ENCODE measurements at regions not wholly inside any gene's neighbourhood (a gene's known extent, or its start where the extent isn't known, plus 50 kb on each side); places are given as distances from the start of the nearest gene placed in this dataset.
A peak's percentile ranks its signal among the peaks of the same experiment; 100 is the strongest.
"Not testable (repeated sequence)": the region's sequence is repeated elsewhere in the genome, so short reads cannot be mapped to it uniquely, and the experiment has no call there.

- no peak for DNase-seq
These were observed 233.0 kb upstream of the MAD2L1 start for GRCh38 chr4:120299631-120300030.

DNA sequence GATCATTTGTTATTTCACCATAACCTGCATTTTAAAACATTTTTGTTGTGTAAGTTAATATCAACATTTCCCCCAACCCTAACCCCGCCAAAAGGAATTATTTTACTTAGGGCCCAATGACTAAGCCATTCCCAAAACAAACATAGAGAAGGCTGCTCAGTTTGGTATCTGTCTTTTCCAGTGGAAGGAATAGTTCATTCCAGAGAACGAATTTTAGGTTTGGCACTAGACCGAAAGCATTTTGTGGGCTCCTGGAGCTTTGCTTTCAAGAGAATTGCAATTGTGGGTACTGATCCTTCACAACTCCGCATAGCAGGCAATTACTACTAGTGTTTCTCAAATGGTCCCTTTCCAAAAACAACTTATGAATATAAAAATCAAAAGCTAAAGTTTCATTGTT lies 226.7 kb upstream of the MAD2L1 start:
- DNase-seq = no peak

DNA sequence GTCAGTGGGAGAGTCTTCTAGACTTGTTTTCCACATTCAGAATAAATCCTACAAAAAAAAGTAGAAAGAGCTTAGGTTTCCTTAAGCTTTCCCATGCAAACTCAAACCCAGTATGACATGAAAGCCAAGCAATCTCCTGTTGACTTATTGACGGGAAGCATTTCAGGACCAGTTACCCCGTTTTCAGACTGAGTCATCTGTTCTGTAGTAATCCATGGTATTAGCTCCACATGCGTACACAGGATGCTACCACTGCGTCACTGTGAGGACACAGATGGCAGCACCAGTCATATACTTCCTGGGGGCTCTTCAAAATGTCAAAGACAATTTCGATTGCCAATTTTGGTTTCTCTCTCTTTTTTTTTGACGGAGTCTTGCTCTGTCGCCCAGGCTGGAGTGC lies 224.9 kb upstream of the MAD2L1 start:
- no peak for DNase-seq

DNA sequence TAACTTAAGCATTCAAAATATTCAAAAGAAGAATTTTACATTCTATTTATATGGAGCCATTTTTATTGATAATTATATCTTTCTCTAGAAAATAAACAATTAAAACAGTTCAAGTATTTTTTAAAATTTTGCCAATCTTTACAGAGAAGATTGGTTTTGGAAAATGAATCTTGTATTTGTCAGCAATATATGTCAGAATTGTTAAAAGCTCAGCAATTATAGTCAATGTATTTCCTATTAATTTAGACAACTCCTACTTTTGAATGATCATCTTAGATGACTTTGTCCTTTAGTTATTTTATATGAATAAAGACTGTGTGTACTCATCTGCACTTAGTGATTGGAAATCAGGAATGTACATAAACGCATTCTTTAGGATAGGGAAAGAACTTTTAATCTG lies 223.9 kb upstream of the MAD2L1 start:
- DNase-seq = no peak

DNA sequence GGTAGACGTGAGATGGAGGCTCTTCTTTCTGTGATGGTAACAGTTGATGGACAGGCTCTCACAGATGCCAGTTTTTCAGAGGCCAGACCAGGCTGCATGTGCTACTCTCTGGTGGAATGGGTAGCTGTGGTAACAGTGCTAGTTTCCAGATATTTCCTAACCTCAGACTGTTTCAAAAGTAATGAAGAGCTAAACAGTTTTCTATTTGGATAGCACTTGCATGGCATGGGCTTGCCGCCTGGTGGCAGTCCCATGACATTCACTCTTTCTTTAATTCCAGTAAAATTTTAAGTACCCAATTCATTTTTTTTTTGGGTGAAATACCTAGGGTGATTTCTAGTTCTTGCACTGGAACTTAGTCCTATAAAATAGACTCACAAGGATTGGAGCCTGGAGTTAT lies 220.2 kb upstream of the MAD2L1 start:
- no peak for DNase-seq

DNA sequence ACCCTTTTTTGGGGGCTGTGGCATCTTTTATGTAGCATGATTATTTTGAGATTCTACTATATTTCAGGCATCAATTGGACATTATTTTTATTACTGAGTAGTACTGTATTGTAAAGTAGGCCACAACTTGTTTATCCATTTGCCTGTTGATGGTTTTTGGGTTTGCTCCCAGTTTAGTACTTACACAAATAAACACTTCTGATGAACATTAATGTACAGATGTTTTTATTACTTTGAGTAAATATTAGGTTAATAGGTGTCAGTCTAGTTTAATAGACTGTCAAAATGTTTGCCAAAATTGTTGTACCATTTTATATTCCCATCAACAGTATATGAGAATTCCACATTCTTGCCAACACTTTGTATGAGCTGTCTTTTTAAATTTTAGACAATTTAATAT lies 214.9 kb upstream of the MAD2L1 start:
- DNase-seq = peak; percentile 48

DNA sequence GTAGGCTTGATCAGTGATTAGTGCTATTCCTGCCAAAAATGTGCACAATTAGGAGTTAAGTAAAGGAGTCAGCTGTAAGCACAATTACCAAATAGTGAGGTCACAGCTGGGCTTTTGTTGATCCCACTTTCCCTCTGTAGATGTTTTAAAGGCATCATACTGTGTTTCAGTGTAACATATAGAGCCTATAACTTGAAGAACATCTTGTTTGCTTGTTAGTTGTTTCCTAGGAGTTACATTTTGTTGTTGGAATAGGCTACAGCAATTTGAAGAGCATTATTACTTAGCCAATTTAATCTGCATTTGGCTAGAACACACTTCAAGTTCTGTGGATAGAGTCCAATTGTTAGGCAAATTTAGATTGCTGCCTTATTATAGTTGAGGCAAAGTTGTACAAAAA lies 210.7 kb upstream of the MAD2L1 start:
- DNase-seq = no peak

DNA sequence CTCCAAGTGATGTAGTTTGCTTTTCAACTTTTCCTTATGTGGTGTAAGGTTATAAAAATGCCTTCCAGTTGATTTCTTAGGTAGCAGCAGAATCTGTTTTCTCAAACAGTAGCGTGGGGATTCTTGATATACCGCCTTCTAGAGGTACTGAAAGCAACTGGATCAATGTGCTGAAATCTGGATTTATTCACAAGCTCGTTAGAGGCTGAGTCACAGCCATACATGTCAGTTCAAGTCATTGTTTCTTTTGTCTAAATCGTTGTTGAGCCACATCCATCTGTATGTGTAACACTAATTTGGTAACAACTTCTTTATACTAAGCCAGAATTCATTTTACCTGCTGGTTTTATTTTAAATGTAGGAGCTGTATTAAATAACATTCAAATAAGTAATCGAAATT lies 200.0 kb upstream of the MAD2L1 start:
- DNase-seq = no peak

DNA sequence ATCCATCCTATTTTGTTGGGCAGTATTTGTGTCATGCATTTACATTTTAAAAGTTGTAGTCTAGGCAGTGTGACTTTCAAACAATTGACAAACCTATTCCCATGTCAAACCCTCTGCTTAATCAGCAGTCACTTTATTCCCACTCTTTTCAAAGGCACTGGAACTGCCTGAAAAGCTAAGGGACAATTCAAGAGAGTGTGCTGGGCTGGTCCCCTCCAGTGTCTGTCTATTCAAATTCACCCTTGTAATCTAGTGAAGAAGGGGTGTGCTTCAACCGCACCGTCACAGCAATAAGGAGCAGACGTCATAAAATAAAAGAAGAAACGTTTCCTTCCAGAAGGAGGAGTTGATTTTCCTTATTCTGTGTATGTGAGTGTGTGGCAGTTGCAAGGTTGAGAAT lies 197.0 kb upstream of the MAD2L1 start:
- no peak for DNase-seq

- DNase-seq = no peak
These were observed 194.5 kb upstream of the MAD2L1 start for GRCh38 chr4:120261117-120261516.

DNA sequence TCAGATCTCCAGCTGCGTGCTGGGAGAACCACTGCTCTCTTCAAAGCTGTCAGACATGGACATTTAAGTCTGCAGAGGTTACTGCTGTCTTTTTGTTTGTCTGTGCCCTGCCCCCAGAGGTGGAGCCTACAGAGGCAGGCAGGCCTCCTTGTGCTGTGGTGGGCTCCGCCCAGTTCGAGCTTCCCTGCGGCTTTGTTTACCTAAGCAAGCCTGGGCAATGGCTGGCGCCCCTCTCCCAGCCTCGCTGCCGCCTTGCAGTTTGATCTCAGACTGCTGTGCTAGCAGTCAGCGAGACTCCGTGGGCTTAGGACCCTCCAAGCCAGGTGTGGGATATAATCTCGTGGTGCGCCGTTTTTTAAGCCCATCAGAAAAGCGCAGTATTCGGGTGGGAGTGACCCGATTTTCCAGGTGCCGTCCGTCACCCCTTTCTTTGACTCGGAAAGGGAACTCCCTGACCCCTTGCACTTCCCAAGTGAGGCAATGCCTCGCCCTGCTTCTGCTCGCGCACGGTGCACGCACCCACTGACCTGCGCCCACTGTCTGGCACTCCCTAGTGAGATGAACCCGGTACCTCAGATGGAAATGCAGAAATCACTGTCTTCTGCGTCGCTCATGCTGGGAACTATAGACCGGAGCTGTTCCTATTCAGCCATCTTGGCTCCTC lies 189.6 kb upstream of the MAD2L1 start:
- DNase-seq = not testable (repeated sequence)

- DNase-seq = no peak
These were observed 171.8 kb upstream of the MAD2L1 start for GRCh38 chr4:120238277-120238973.

DNA sequence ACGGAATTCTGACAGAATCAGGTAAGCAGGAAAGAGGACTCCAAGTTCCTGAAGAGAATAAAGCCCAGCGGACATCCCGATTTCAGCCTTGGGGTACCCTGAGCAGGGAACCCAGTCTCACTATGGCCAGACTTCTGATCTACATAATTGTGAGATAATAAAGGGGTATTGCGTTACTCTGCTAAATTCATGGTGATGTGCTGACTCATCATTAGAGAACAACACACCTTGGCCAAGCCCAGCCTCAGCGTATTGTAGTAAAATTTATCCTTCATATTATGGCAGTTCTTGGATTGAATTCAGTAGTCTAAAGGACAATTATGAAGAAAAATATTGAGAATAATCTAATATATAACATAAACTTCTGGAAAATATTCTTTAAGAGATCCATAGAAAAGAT lies 170.2 kb upstream of the MAD2L1 start:
- DNase-seq = no peak

GRCh38 chr4:120232050-120232449 lies 165.4 kb upstream of the MAD2L1 start:
- no peak for DNase-seq

DNA sequence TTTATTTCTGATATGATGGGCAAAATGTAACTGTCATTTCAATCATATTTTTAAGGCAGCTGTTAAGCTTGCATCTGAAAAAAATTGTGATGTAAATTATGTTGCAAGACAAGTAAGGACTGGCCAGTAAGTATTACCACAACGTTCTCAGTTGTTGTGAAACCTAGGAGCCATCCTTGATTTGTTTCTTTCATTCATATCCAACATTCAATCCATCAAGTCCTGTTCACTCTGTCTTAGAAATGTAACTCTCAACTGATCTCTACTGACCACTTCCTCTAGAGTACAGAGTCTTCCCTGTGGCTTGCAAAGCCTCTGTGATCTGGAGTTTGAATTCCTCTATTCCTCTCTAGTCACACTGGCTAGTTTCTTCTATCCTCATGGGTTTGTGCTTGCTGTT lies 161.4 kb upstream of the MAD2L1 start:
- DNase-seq = no peak

DNA sequence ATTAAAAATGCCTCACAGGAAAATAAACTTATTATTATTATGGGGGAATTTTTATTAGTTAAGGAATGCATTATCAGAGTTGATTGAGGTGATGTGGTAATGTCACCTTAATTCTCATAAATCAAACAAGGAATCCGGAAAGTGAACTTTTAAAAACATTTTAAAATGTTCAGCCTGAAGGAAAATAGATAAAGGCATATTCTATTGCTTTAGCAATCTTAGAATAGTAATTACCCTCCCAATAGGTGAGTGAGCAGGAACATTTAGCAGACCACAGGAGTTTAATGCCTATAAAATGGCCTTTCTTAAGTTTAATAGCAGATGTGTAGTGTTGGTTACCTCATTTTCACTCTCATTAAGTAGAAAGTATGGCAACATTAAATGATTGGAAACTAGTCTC lies 160.9 kb upstream of the MAD2L1 start:
- peak; percentile 3 for DNase-seq

DNA sequence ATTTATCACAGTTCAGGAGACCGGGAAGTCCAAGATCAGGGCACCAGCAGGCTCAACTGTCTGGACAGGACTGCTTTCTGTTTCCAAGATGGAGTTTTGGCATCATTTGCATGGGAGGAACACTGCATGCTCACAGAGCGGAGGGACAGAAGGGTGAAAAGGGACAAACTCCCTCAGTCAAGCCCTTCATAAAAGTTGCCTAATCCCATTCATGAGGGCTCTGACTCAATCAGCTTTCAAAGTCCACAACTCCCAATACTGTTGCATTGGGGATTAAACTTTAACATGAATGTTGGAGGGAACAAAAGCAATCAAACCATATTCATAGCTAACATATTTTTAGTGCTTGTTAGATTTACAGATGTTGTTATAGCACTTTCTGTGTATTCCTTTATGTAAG lies 158.9 kb upstream of the MAD2L1 start:
- DNase-seq = no peak

DNA sequence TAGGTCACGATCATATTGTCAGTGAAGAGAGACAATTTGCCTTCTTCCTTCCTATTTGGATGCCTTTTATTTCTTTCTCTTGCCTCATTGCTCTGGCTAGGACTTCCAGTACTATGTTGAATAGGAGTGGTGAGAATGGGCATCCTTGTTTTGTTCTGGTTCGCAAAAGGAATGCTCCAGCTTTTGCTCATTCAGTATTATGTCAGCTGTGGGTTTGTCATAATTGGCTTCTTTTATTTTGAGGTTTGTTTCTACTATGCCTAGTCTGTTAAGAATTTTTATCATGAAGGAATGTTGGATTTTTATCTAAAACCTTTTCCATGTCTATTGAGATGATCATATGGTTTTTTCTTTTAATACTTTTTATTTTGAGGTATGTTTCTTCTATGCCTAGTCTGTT lies 152.3 kb upstream of the MAD2L1 start:
- DNase-seq = no peak

- no peak for DNase-seq
These were observed 148.7 kb upstream of the MAD2L1 start for GRCh38 chr4:120215350-120215749.

DNA sequence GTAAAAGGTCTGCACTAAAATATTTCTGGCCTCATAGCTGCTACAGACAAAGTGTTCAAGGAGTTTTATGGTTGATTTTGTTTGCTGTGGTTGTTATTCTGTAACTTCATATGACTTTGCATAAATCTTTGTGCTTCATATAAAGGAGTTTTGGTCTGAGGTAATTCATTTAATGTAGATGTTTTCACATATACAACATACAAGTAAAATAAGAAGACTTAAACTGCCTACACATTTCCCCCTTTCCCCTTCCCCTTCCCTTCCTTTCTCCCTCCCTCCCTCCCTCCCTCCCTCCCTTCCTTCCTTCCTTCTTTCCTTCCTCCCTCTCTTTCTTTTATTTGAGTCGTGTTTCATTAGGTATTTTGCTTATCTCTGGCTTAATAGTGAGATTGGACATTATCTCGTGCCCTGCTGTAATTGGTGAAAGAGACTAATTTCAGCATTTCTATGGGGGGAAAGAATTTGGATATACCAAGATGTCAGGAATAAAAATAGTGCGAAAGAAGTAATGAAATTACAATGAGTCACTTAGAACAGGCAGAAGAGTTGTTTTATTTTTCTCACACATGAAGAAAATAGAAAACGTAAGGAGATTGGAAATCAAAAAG lies 144.9 kb upstream of the MAD2L1 start:
- DNase-seq = no peak

- DNase-seq = no peak
These were observed 143.1 kb upstream of the MAD2L1 start for GRCh38 chr4:120209706-120210105.

- no peak for DNase-seq
These were observed 140.4 kb upstream of the MAD2L1 start for GRCh38 chr4:120207021-120207420.

DNA sequence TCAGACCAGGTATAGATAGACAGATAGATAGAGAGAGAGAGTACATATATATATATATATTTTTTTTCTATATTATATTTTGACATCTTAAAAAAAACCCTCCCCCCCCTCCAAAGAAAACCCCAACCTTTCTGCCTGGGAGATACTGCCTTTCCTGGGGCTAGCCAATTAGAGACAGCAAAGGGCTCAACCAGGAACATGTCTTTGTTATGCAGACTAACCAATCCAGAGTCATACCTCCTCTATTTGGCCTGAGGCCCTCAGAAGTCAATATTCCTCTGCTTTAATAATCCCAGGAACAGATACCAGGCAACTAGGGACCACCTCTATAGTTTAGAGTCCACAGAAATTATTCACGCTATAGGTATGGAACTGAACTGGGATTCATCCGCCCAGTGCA lies 135.6 kb upstream of the MAD2L1 start:
- no peak for DNase-seq

Data from renal pelvis (tissue), 1 donor.